HepG2 (cell line): ENCODE measurements at regions not wholly inside any gene's neighbourhood (a gene's known extent, or its start where the extent isn't known, plus 50 kb on each side); places are given as distances from the start of the nearest gene placed in this dataset.

Source experiments
- ATAC-seq: fragments of 200-7000 bp; cut with Tn5 transposase; 3 replicates; pipeline ENCODE4 v1.9.1; 2020; ENCODE audit warnings: mild to moderate bottlenecking, moderate library complexity
- BruUV-seq: library from RNA; stranded (reverse); fragments of 400-500 nt; replicated peaks from 2 replicates; lab custom pipeline; 2021; lab: Mats Ljungman, UMichigan
- CTCF ChIA-PET: fragments of 300-600 bp; formaldehyde crosslinking; extraction: SDS; loops from one replicate; lab custom pipeline; 2021; ENCODE audit warnings: low total read pairs, inconsistent platforms, low intra/inter-chr PET ratio; lab: Yijun Ruan, JAX
- POLR2A ChIA-PET: fragments of 350-600 bp; sonication (Branson Sonifier 250); formaldehyde crosslinking; loops from one replicate; lab custom pipeline; 2020; ENCODE audit warnings: antibody characterized with exemption, inconsistent platforms; lab: Yijun Ruan, JAX
- DNase-seq: peaks from one replicate; pipeline ENCODE4 v3.0.0-alpha.2; 2015; ENCODE audit warnings: low spot score
- FAIRE-seq: peaks from 3 replicates; lab custom pipeline; 2011; peaks lifted over from hg19 to GRCh38; lab: Jason Lieb, UNC
- H2AFZ ChIP-seq: one replicate; pipeline ENCODE4 v1.6.1; 2011; ENCODE audit warnings: low read length, inconsistent platforms
- H3K27ac ChIP-seq: fragments of 300-600 bp; 3 replicates; pipeline ENCODE4 v1.8.0; 2011; ENCODE audit warnings: mixed run types, mild to moderate bottlenecking, mixed read lengths, low read length, inconsistent platforms; ENCODE audit not compliant: insufficient read depth; ENCODE audit errors: extremely low read length
- H3K27me3 ChIP-seq, 2 experiments: fragments of 200-600 bp in 1 of 2; 2 replicates in 1 of 2; 3 replicates in 1 of 2; pipeline versions ENCODE4 v1.6.0 to v1.8.0; 2011; ENCODE audit warnings: low read length in 2 of 2, mild to moderate bottlenecking in 2 of 2, moderate library complexity in 2 of 2, inconsistent platforms in 1 of 2; ENCODE audit not compliant: insufficient read depth in 2 of 2, control insufficient read depth in 1 of 2
- H3K36me3 ChIP-seq, 2 experiments: fragments of 200-600 bp in 1 of 2; replicated peaks in 1 of 2; 2 replicates in 1 of 2; 3 replicates in 1 of 2; pipeline versions ENCODE4 v1.5.1 to v1.8.0; 2011; ENCODE audit warnings: low read length in 2 of 2, inconsistent platforms in 1 of 2; ENCODE audit not compliant: insufficient read depth in 2 of 2, control insufficient read depth in 1 of 2
- H3K4me1 ChIP-seq: 2 replicates; pipeline ENCODE4 v1.5.1; 2012; ENCODE audit warnings: low read length, inconsistent platforms; ENCODE audit not compliant: insufficient read depth
- H3K4me2 ChIP-seq: 2 replicates; pipeline ENCODE4 v1.6.0; 2011; ENCODE audit warnings: low read depth, low read length, inconsistent platforms
- H3K4me3 ChIP-seq, 3 experiments: fragments of 200-600 bp in 1 of 3; sonication (generic), shearing (Covaris generic) in 1 of 3; replicated peaks in 1 of 3; 2 replicates each; pipeline ENCODE4 v1.5.1; 2011 to 2016; ENCODE audit warnings: low read length in 3 of 3, inconsistent platforms in 2 of 3, low read depth in 2 of 3, mild to moderate bottlenecking in 2 of 3, control low read depth in 1 of 3, mixed read lengths in 1 of 3; ENCODE audit not compliant: insufficient read depth in 1 of 3
- H3K79me2 ChIP-seq: one replicate; pipeline ENCODE4 v1.6.1; 2011; ENCODE audit warnings: low read length, inconsistent platforms; ENCODE audit not compliant: insufficient read depth
- H3K9ac ChIP-seq: 2 replicates; pipeline ENCODE4 v1.6.0; 2011; ENCODE audit warnings: mild to moderate bottlenecking, low read depth, low read length, inconsistent platforms; ENCODE audit not compliant: insufficient read depth
- H3K9me3 ChIP-seq: 2 replicates; pipeline ENCODE4 v1.5.1; 2012; ENCODE audit warnings: mild to moderate bottlenecking, low read length
- H4K20me1 ChIP-seq: 2 replicates; pipeline ENCODE4 v1.6.0; 2011; ENCODE audit warnings: inconsistent platforms, mild to moderate bottlenecking, low read length, moderate library complexity; ENCODE audit not compliant: insufficient read depth
- ADNP ChIP-seq: sonication (generic); formaldehyde crosslinking; IDR thresholded peaks from 2 replicates; pipeline ENCODE4 v1.4.0; 2020; ENCODE audit warnings: missing genetic modification reagents
- FOSL1 ChIP-seq: sonication (generic); formaldehyde crosslinking; IDR thresholded peaks from 2 replicates; pipeline ENCODE4 v1.9.0; 2021; ENCODE audit warnings: missing genetic modification reagents, borderline replicate concordance
- KLF11 ChIP-seq: IDR thresholded peaks from 2 replicates; pipeline ENCODE4 v1.6.1; 2016; ENCODE audit warnings: missing compliant biosample characterization
- NR2C2 ChIP-seq: sonication (generic); formaldehyde crosslinking; IDR thresholded peaks from 2 replicates; pipeline ENCODE4 v1.4.0; 2020; ENCODE audit warnings: missing genetic modification reagents, mild to moderate bottlenecking, moderate library complexity, borderline replicate concordance
- SETDB1 ChIP-seq: sonication (generic); formaldehyde crosslinking; IDR thresholded peaks from 2 replicates; pipeline ENCODE4 v1.5.1; 2020; ENCODE audit warnings: missing genetic modification reagents, mild to moderate bottlenecking, borderline replicate concordance
- TOE1 ChIP-seq: sonication (generic); formaldehyde crosslinking; IDR thresholded peaks from 2 replicates; pipeline ENCODE4 v1.4.0; 2020; ENCODE audit warnings: mild to moderate bottlenecking, missing genetic modification reagents
- TSC22D2 ChIP-seq: sonication (generic); formaldehyde crosslinking; IDR thresholded peaks from 2 replicates; pipeline ENCODE4 v1.5.1; 2020; ENCODE audit warnings: missing genetic modification reagents, mild to moderate bottlenecking, borderline replicate concordance
- ZBTB2 ChIP-seq: sonication (generic); formaldehyde crosslinking; IDR thresholded peaks from 2 replicates; pipeline ENCODE4 v1.8.0; 2022; ENCODE audit warnings: low read depth, missing genetic modification reagents
- ZNF549 ChIP-seq: sonication (generic); formaldehyde crosslinking; IDR thresholded peaks from 2 replicates; pipeline ENCODE4 v1.5.0; 2020; ENCODE audit warnings: missing genetic modification reagents
- ZNF570 ChIP-seq: sonication (generic); formaldehyde crosslinking; IDR thresholded peaks from 2 replicates; pipeline ENCODE4 v1.4.0; 2020; ENCODE audit warnings: mild to moderate bottlenecking, missing genetic modification reagents, borderline replicate concordance
- ZNF773 ChIP-seq: sonication (generic); formaldehyde crosslinking; IDR thresholded peaks from 2 replicates; pipeline ENCODE4 v1.4.0; 2020; ENCODE audit warnings: missing genetic modification reagents, borderline replicate concordance
- ZNF782 ChIP-seq: sonication (generic); formaldehyde crosslinking; IDR thresholded peaks from 2 replicates; pipeline ENCODE4 v1.4.0; 2020; ENCODE audit warnings: missing genetic modification reagents, mild to moderate bottlenecking, borderline replicate concordance
- WGBS: methylation state at CpG from one replicate; pipeline ENCODE4 v1.1.6; 2017; ENCODE audit warnings: low lambda C conversion rate; 5-methylcytosine and 5-hydroxymethylcytosine counted together
- in situ Hi-C: cut with HindIII; loops from 2 replicates; pipeline ENCODE4 v1.10.0; 2017; ENCODE audit warnings: low pct_unique_long_range_greater_than_20kb; ENCODE audit not compliant: extremely low pct_ligation_motif_present
- intact Hi-C: fragments of 100-400 bp; cut with micrococcal nuclease; formaldehyde crosslinking; loops from one replicate; pipeline ENCODE4 v1.10.0; 2022; ENCODE audit not compliant: unreplicated experiment
- TF ChIP-seq, protein P1 (sequence below): sonication (generic); formaldehyde crosslinking; IDR thresholded peaks from 2 replicates; pipeline ENCODE4 v1.4.0; 2020; ENCODE audit warnings: missing genetic modification reagents, borderline replicate concordance
- TF ChIP-seq, protein P2 (sequence below): IDR thresholded peaks from 2 replicates; pipeline ENCODE4 v1.6.1; 2016
- TF ChIP-seq, protein P3 (sequence below): sonication (generic); formaldehyde crosslinking; IDR thresholded peaks from 2 replicates; pipeline ENCODE4 v1.8.0; 2022; ENCODE audit warnings: mild to moderate bottlenecking, missing genetic modification reagents, borderline replicate concordance

GRCh38 chr5:133883916-133884315 lies 84.5 kb downstream of the C5orf15 start:
- ATAC-seq, result no peak
- 40% methylated on average over 3 of the region's 5 CpGs for WGBS
- Histone ChIP-seq H3K4me2 (no peak overlapping the region), H3K4me1 (no peaks in the 10 kb centered on the region), H3K27ac (no peak overlapping the region), H3K27me3 (peaks cover 4 to 34% of the 10 kb centered on the region in 2 experiments; a peak in 4 of 5 replicates), H4K20me1 (no peaks in the 10 kb centered on the region), H3K36me3 (no peaks in the 10 kb centered on the region), H3K79me2 (no peaks in the 10 kb centered on the region), H3K4me3 (no peak overlapping the region), H3K9ac (no peak overlapping the region), H2AFZ (no peak overlapping the region), H3K9me3 (no peaks in the 10 kb centered on the region)
- CTCF ChIA-PET, result no interaction called here
- no peak for TF ChIP-seq SETDB1 (CRISPR knock-in tag)
- TF ChIP-seq ZNF549 (CRISPR knock-in tag), result no peak
- TF ChIP-seq FOSL1 (CRISPR knock-in tag), result no peak
- TF ChIP-seq ZNF773, result no peak
- no peak for DNase-seq
- no TSS peak for BruUV-seq
- POLR2A ChIA-PET, result no interaction called here
- in situ Hi-C loops, result no loop called here
- no peak for FAIRE-seq
- intact Hi-C loops, result no loop called here

DNA sequence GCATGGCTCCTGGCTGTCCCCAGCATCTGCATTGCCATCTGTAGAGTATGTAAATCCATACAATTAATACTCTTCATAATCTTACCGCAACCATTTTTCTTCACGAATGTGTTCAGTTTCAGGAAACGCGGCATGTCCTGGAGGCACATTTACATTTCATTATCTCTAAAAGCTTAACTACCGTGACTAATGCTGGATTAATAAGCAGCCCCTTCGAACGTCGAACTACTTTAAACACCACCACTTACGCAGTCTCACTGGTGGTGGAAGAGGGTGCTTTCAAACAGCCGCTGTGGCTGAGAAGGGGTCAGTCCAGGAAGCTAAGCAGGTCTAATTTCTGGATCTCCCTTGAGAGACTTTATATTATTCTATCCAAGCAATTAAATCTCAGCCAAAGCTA lies 85.6 kb downstream of the C5orf15 start:
- FAIRE-seq (no peak), ATAC-seq (no peak), DNase-seq (no peak)
- Histone ChIP-seq H3K79me2 (no peaks in the 10 kb centered on the region), H3K27ac (no peak overlapping the region), H3K36me3 (no peaks in the 10 kb centered on the region), H4K20me1 (no peaks in the 10 kb centered on the region), H3K9ac (no peak overlapping the region), H3K27me3 (peaks cover 4 to 38% of the 10 kb centered on the region in 2 experiments; a peak in 4 of 5 replicates), H3K9me3 (no peaks in the 10 kb centered on the region), H3K4me3 (no peak overlapping the region), H3K4me1 (no peaks in the 10 kb centered on the region), H3K4me2 (no peak overlapping the region), H2AFZ (no peak overlapping the region)
- intact Hi-C loops (no loop called here), in situ Hi-C loops (no loop called here)
- BruUV-seq, result no TSS peak
- POLR2A ChIA-PET, result no interaction called here
- CTCF ChIA-PET, result no interaction called here
- WGBS, result 56% methylated on average over 10 of the region's 10 CpGs
- TF ChIP-seq TOE1 (CRISPR knock-in tag) (no peak), ZBTB2 (CRISPR knock-in tag) (no peak), NR2C2 (no peak), ZNF570 (CRISPR knock-in tag) (no peak), TSC22D2 (CRISPR knock-in tag) (no peak), ADNP (no peak), ZNF782 (CRISPR knock-in tag) (no peak), KLF11 (CRISPR knock-in tag) (no peak)
- TF ChIP-seq, protein P1, sequence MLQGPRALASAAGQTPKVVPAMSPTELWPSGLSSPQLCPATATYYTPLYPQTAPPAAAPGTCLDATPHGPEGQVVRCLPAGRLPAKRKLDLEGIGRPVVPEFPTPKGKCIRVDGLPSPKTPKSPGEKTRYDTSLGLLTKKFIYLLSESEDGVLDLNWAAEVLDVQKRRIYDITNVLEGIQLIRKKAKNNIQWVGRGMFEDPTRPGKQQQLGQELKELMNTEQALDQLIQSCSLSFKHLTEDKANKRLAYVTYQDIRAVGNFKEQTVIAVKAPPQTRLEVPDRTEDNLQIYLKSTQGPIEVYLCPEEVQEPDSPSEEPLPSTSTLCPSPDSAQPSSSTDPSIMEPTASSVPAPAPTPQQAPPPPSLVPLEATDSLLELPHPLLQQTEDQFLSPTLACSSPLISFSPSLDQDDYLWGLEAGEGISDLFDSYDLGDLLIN (CRISPR knock-in tag), result no peak
- TF ChIP-seq, protein P2, sequence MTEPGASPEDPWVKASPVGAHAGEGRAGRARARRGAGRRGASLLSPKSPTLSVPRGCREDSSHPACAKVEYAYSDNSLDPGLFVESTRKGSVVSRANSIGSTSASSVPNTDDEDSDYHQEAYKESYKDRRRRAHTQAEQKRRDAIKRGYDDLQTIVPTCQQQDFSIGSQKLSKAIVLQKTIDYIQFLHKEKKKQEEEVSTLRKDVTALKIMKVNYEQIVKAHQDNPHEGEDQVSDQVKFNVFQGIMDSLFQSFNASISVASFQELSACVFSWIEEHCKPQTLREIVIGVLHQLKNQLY (CRISPR knock-in tag), result no peak
- TF ChIP-seq, protein P3, sequence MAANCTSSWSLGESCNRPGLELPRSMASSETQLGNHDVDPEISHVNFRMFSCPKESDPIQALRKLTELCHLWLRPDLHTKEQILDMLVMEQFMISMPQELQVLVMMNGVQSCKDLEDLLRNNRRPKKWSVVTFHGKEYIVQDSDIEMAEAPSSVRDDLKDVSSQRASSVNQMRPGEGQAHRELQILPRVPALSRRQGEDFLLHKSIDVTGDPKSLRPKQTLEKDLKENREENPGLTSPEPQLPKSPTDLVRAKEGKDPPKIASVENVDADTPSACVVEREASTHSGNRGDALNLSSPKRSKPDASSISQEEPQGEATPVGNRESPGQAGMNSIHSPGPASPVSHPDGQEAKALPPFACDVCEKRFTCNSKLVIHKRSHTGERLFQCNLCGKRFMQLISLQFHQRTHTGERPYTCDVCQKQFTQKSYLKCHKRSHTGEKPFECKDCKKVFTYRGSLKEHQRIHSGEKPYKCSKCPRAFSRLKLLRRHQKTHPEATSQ (CRISPR knock-in tag), result no peak
